DND-41 (cell line): ENCODE measurements at regions not wholly inside any gene's neighbourhood (a gene's known extent, or its start where the extent isn't known, plus 50 kb on each side); places are given as distances from the start of the nearest gene placed in this dataset.

Experiments
- CTCF ChIP-seq: IDR thresholded peaks from 2 replicates; pipeline ENCODE4 v1.5.1; 2012; ENCODE audit warnings: borderline replicate concordance, low read length, moderate library complexity, mild to moderate bottlenecking; ENCODE audit not compliant: poor library complexity, severe bottlenecking; ENCODE audit errors: extremely low read depth
- EZH2 ChIP-seq: IDR thresholded peaks from 3 replicates; pipeline ENCODE4 v1.6.1; 2012; ENCODE audit warnings: borderline replicate concordance, low read depth, mild to moderate bottlenecking, moderate library complexity, low read length, inconsistent platforms; ENCODE audit not compliant: severe bottlenecking

GRCh38 chr7:57348646-57349269, 101.2 kb upstream of the ZNF716 start:
- TF ChIP-seq EZH2 (no peak), CTCF (no peak)
